WTC11 (cell line): ENCODE measurements at regions not wholly inside any gene's neighbourhood (a gene's known extent, or its start where the extent isn't known, plus 50 kb on each side); places are given as distances from the start of the nearest gene placed in this dataset.

ENCODE experiments used
- ATAC-seq: fragments of 200-7000 bp; cut with Tn5 transposase; 2 replicates; pipeline ENCODE4 v1.10.0; 2021; ENCODE audit warnings: mild to moderate bottlenecking, moderate library complexity
- CTCF ChIA-PET: fragments of 300-600 bp; sonication (Branson Sonifier 250); formaldehyde crosslinking; loops from one replicate; lab custom pipeline; 2021; ENCODE audit warnings: antibody characterized with exemption; lab: Charles Lee
- POLR2A ChIA-PET: fragments of 350-600 bp; sonication (Branson Sonifier 250); formaldehyde crosslinking; loops from one replicate; lab custom pipeline; 2021; ENCODE audit warnings: antibody characterized with exemption; lab: Charles Lee
- DNase-seq: peaks from one replicate; pipeline ENCODE4 v3.0.0; 2021; ENCODE audit warnings: low spot score
- H3K27ac Mint-ChIP-seq: 2 replicates; pipeline ENCODE4 v1.8.0; 2021; ENCODE audit warnings: mixed read lengths
- H3K27me3 Mint-ChIP-seq: 2 replicates; pipeline ENCODE4 v1.8.0; 2021; ENCODE audit warnings: low read depth, mild to moderate bottlenecking, moderate library complexity, mixed read lengths
- H3K36me3 Mint-ChIP-seq: 2 replicates; pipeline ENCODE4 v1.8.0; 2021; ENCODE audit warnings: mixed read lengths
- H3K4me1 Mint-ChIP-seq: 2 replicates; pipeline ENCODE4 v1.8.0; 2022; ENCODE audit warnings: mixed read lengths
- H3K4me3 Mint-ChIP-seq: 2 replicates; pipeline ENCODE4 v1.8.0; 2021; ENCODE audit warnings: mild to moderate bottlenecking, moderate library complexity, mixed read lengths
- H3K9me3 Mint-ChIP-seq: 2 replicates; pipeline ENCODE4 v1.8.0; 2021; ENCODE audit warnings: mixed read lengths
- CBFB ChIP-seq: sonication (generic); formaldehyde crosslinking; IDR thresholded peaks from 2 replicates; pipeline ENCODE4 v1.8.1; 2022; ENCODE audit warnings: mild to moderate bottlenecking, low read depth, missing genetic modification reagents
- EMX1 ChIP-seq: fragments of 250-450 bp; sonication (Bioruptor Pico); IDR thresholded peaks from 2 replicates; pipeline ENCODE4 v1.8.0; 2021; ENCODE audit warnings: mild to moderate bottlenecking
- GABPB1 ChIP-seq: sonication (generic); formaldehyde crosslinking; IDR thresholded peaks from 2 replicates; pipeline ENCODE4 v1.8.1; 2023; ENCODE audit warnings: mild to moderate bottlenecking, missing genetic modification reagents
- GRHL2 ChIP-seq: fragments of 250-450 bp; sonication (Bioruptor Pico); IDR thresholded peaks from 2 replicates; pipeline ENCODE4 v1.8.0; 2022; ENCODE audit warnings: mild to moderate bottlenecking, moderate library complexity; ENCODE audit not compliant: insufficient replicate concordance, severe bottlenecking
- GTF2I ChIP-seq: fragments of 250-450 bp; sonication (Bioruptor Pico); conservative IDR thresholded peaks from 2 replicates; pipeline ENCODE4 v1.4.0; 2021; ENCODE audit warnings: mild to moderate bottlenecking
- SMAD4 ChIP-seq: sonication (generic); formaldehyde crosslinking; IDR thresholded peaks from 2 replicates; pipeline ENCODE4 v1.8.0; 2022; ENCODE audit warnings: mild to moderate bottlenecking, missing genetic modification reagents
- TP53 ChIP-seq: sonication (generic); formaldehyde crosslinking; IDR thresholded peaks from 2 replicates; pipeline ENCODE4 v1.8.1; 2023; ENCODE audit warnings: mild to moderate bottlenecking, missing genetic modification reagents
- ZNF138 ChIP-seq: sonication (generic); formaldehyde crosslinking; conservative IDR thresholded peaks from 2 replicates; pipeline ENCODE4 v1.8.1; 2022; ENCODE audit warnings: mild to moderate bottlenecking, moderate library complexity, missing genetic modification reagents
- ZNF219 ChIP-seq: sonication (generic); formaldehyde crosslinking; IDR thresholded peaks from 2 replicates; pipeline ENCODE4 v1.8.0; 2023; ENCODE audit warnings: missing genetic modification reagents, mild to moderate bottlenecking, borderline replicate concordance
- ZNF416 ChIP-seq: fragments of 250-450 bp; sonication (Bioruptor Pico); IDR thresholded peaks from 2 replicates; pipeline ENCODE4 v1.9.0; 2021; ENCODE audit warnings: mild to moderate bottlenecking, inconsistent platforms
- TF ChIP-seq, protein P1 (sequence below): fragments of 250-450 bp; sonication (Bioruptor Pico); IDR thresholded peaks from 2 replicates; pipeline ENCODE4 v1.9.0; 2021; ENCODE audit warnings: moderate library complexity, mild to moderate bottlenecking, inconsistent platforms, borderline replicate concordance
- TF ChIP-seq, protein P2 (sequence below): sonication (generic); formaldehyde crosslinking; IDR thresholded peaks from 2 replicates; pipeline ENCODE4 v1.8.1; 2022; ENCODE audit warnings: missing genetic modification reagents, borderline replicate concordance
- TF ChIP-seq, protein P3 (sequence below): sonication (generic); formaldehyde crosslinking; IDR thresholded peaks from 2 replicates; pipeline ENCODE4 v1.8.0; 2022; ENCODE audit warnings: mild to moderate bottlenecking, missing genetic modification reagents
- TF ChIP-seq, protein P4 (sequence below): sonication (generic); formaldehyde crosslinking; IDR thresholded peaks from 2 replicates; pipeline ENCODE4 v1.8.0; 2023; ENCODE audit warnings: missing genetic modification reagents
- TF ChIP-seq, protein P5 (sequence below): fragments of 250-450 bp; sonication (Bioruptor Pico); conservative IDR thresholded peaks from 2 replicates; pipeline ENCODE4 v1.9.0; 2021; ENCODE audit warnings: mild to moderate bottlenecking
- TF ChIP-seq, protein P6 (sequence below): sonication (generic); formaldehyde crosslinking; IDR thresholded peaks from 2 replicates; pipeline ENCODE4 v1.8.1; 2023; ENCODE audit warnings: mild to moderate bottlenecking, moderate library complexity, missing genetic modification reagents
- TF ChIP-seq, protein P7 (sequence below): sonication (generic); formaldehyde crosslinking; conservative IDR thresholded peaks from 2 replicates; pipeline ENCODE4 v1.8.1; 2022; ENCODE audit warnings: mild to moderate bottlenecking, missing genetic modification reagents

DNA sequence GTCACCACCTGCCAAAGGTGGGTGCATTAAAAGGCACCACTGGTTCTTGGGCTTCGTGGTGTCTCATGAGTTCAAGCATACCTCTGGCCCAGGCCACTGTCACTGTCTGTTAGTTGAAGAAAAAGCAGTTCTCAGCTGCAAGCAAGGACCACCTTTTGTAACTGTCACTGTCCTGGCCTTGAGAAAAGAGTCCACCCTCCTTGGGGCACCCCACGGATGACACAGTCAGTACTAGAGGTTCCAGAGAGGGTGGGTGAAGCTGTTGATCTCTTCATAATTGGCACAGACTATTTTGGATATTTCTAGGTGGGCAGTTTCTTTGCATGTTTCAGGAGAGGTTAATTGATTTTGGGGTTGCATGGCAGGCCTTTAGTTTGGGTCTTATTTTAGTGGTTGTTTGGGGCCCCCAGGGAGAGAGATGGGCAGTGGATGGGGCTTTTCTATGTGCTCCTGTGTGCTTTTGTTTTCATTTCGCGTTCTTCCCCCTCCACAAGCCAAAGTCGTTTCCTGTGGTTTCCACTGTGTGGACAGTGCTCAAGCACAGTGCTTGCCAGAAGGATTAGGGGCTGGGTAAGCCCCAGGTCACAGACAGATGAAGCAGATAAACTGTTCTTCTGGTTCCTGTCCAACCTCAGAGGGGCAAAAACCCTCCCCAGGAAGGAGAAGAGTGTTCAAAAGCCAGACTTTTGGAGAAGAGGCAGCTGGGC, 156.2 kb upstream of the PPP1R2C start:
- POLR2A ChIA-PET, result no interaction called here

DNA sequence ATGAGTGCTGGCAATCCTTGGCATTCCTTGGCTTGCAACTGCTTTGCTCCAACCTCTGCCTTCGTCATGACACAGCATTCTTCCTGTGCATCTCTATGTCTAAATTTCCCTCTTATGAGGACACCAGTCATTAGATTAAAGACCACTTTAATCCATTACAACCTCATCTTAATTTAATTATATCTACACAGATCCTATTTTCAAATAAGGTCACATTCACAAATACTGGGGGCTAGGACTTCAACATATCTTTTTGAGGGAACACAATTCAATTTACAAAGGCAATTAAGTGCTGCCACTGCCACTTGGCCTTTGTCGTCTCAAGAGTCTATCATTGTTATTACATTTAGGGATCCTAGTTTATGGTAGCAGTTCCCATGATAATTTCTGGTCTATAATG, 163.7 kb upstream of the PPP1R2C start:
- H3K27me3 Mint-ChIP-seq, result no peaks in the 10 kb centered on the region; the same call in 1 of the 2 replicates
- peaks cover 11% of the 10 kb centered on the region for H3K36me3 Mint-ChIP-seq
- H3K4me1 Mint-ChIP-seq, result no peaks in the 10 kb centered on the region
- peaks cover 16% of the 10 kb centered on the region for H3K9me3 Mint-ChIP-seq
- H3K4me3 Mint-ChIP-seq, result no peak overlapping the region
- ChIA-PET POLR2A (no interaction called here), CTCF (no interaction called here)
- ATAC-seq, result no peak
- H3K27ac Mint-ChIP-seq, result no peak overlapping the region
- TF ChIP-seq, protein P1, sequence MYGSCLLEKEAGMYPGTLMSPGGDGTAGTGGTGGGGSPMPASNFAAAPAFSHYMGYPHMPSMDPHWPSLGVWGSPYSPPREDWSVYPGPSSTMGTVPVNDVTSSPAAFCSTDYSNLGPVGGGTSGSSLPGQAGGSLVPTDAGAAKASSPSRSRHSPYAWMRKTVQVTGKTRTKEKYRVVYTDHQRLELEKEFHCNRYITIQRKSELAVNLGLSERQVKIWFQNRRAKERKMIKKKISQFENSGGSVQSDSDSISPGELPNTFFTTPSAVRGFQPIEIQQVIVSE (CRISPR knock-in tag), result no peak
- TF ChIP-seq GABPB1 (CRISPR knock-in tag) (no peak), GTF2I (CRISPR knock-in tag) (no peak)
- TF ChIP-seq, protein P2, sequence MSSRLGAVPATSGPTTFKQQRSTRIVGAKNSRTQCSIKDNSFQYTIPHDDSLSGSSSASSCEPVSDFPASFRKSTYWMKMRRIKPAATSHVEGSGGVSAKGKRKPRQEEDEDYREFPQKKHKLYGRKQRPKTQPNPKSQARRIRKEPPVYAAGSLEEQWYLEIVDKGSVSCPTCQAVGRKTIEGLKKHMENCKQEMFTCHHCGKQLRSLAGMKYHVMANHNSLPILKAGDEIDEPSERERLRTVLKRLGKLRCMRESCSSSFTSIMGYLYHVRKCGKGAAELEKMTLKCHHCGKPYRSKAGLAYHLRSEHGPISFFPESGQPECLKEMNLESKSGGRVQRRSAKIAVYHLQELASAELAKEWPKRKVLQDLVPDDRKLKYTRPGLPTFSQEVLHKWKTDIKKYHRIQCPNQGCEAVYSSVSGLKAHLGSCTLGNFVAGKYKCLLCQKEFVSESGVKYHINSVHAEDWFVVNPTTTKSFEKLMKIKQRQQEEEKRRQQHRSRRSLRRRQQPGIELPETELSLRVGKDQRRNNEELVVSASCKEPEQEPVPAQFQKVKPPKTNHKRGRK (CRISPR knock-in tag), result no peak
- no peak for DNase-seq

More for the DNA sequence above, 156.2 kb upstream of the PPP1R2C start:
- TF ChIP-seq, protein P3, sequence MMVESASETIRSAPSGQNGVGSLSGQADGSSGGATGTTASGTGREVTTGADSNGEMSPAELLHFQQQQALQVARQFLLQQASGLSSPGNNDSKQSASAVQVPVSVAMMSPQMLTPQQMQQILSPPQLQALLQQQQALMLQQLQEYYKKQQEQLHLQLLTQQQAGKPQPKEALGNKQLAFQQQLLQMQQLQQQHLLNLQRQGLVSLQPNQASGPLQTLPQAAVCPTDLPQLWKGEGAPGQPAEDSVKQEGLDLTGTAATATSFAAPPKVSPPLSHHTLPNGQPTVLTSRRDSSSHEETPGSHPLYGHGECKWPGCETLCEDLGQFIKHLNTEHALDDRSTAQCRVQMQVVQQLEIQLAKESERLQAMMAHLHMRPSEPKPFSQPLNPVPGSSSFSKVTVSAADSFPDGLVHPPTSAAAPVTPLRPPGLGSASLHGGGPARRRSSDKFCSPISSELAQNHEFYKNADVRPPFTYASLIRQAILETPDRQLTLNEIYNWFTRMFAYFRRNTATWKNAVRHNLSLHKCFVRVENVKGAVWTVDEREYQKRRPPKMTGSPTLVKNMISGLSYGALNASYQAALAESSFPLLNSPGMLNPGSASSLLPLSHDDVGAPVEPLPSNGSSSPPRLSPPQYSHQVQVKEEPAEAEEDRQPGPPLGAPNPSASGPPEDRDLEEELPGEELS (CRISPR knock-in tag), result no peak
- TF ChIP-seq CBFB (CRISPR knock-in tag) (no peak), EMX1 (CRISPR knock-in tag) (no peak), TP53 (CRISPR knock-in tag) (no peak), SMAD4 (CRISPR knock-in tag) (no peak), ZNF416 (CRISPR knock-in tag) (no peak), ZNF138 (CRISPR knock-in tag) (no peak), ZNF219 (CRISPR knock-in tag) (no peak), GRHL2 (CRISPR knock-in tag) (no peak)
- TF ChIP-seq, protein P4, sequence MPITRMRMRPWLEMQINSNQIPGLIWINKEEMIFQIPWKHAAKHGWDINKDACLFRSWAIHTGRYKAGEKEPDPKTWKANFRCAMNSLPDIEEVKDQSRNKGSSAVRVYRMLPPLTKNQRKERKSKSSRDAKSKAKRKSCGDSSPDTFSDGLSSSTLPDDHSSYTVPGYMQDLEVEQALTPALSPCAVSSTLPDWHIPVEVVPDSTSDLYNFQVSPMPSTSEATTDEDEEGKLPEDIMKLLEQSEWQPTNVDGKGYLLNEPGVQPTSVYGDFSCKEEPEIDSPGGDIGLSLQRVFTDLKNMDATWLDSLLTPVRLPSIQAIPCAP (CRISPR knock-in tag), result no peak
- TF ChIP-seq, protein P5, sequence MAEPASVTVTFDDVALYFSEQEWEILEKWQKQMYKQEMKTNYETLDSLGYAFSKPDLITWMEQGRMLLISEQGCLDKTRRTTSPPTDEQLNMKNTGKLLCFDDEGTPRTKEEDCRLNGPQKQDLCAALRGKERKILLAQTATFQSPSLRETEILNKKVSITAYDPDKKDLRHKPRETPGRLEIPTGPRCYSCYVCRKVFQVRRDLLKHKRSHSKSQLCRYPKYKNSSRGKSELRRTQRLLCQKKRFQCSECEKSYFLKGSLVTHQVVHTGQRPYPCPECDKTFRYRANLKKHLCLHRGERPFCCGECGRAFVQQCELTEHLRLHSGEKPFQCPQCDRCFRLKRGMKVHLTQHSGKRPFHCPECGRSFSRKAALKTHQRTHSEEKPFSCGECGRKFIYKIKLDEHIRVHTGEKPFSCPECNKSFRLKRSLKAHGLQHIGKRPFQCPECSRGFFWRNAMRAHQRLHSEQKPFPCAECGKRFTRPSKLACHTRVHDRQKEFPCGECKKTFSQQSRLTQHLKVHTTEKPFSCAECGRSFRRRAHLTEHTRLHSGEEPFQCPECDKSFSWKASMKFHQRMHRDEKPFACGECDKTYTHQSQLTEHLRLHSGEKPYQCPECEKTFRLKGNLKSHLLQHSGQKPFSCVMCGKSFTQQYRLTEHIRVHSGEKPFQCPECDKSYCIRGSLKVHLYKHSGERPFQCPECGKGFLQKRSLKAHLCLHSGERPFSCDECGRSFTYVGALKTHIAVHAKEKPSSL (CRISPR knock-in tag), result no peak
- TF ChIP-seq, protein P6, sequence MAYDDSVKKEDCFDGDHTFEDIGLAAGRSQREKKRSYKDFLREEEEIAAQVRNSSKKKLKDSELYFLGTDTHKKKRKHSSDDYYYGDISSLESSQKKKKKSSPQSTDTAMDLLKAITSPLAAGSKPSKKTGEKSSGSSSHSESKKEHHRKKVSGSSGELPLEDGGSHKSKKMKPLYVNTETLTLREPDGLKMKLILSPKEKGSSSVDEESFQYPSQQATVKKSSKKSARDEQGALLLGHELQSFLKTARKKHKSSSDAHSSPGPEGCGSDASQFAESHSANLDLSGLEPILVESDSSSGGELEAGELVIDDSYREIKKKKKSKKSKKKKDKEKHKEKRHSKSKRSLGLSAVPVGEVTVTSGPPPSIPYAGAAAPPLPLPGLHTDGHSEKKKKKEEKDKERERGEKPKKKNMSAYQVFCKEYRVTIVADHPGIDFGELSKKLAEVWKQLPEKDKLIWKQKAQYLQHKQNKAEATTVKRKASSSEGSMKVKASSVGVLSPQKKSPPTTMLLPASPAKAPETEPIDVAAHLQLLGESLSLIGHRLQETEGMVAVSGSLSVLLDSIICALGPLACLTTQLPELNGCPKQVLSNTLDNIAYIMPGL, result no peak
- TF ChIP-seq, protein P7, sequence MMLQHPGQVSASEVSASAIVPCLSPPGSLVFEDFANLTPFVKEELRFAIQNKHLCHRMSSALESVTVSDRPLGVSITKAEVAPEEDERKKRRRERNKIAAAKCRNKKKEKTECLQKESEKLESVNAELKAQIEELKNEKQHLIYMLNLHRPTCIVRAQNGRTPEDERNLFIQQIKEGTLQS (CRISPR knock-in tag), result no peak
- peaks cover 12% of the 10 kb centered on the region for H3K36me3 Mint-ChIP-seq
- H3K27ac Mint-ChIP-seq, result no peak overlapping the region
- no peak overlapping the region for H3K4me3 Mint-ChIP-seq
- H3K27me3 Mint-ChIP-seq, result no peaks in the 10 kb centered on the region; the same call in 1 of the 2 replicates
- ATAC-seq, result no peak
- CTCF ChIA-PET, result no interaction called here
- peaks cover 20% of the 10 kb centered on the region for H3K9me3 Mint-ChIP-seq
- no peak for DNase-seq
- peaks cover 2% of the 10 kb centered on the region; the same call in 1 of the 2 replicates for H3K4me1 Mint-ChIP-seq
